ENCODE measurements at regions not wholly inside any gene's neighbourhood (a gene's known extent, or its start where the extent isn't known, plus 50 kb on each side); places are given as distances from the start of the nearest gene placed in this dataset.
"Not testable (repeated sequence)": the region's sequence is repeated elsewhere in the genome, so short reads cannot be mapped to it uniquely, and the experiment has no call there.

DNA sequence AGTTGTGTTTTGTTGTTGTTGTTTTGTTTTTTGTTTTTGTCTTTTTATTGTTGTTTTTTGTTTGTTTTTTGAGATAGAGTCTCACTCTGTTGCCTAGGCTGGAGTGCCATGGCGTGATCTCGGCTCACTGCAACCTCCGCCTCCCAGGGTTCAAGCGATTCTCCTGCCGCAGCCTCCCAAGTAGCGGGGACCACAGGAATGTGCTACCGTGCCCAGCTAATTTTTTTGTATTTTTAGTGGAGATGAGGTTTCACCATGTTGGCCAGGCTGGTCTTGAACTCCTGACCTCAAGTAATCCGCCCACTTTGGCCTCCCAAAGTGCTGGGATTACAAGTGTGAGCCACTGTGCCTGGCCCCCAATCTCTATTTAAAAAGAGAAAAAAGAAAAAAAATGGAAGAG is 109.0 kb upstream of the DAPK1 start:
- H3K4me3 Mint-ChIP-seq; H3K36me3 Mint-ChIP-seq (ENCODE audit: low read depth); H3K9me3 Mint-ChIP-seq (ENCODE audit: low read depth); intact Hi-C loops (cut with DNase I, micrococcal nuclease); POLR2A ChIA-PET; H3K4me1 Mint-ChIP-seq; ATAC-seq; H3K27ac Mint-ChIP-seq; DNase-seq: not testable (repeated sequence)
- H3K27me3 Mint-ChIP-seq, result peaks cover 12% of the 10 kb centered on the region
- CTCF ChIA-PET, result interaction anchor here (1.0 kb wide), 1 partner anchor 9 kb away, joined by 4 read pairs; no protein-coding TSS in a partner anchor

DNA sequence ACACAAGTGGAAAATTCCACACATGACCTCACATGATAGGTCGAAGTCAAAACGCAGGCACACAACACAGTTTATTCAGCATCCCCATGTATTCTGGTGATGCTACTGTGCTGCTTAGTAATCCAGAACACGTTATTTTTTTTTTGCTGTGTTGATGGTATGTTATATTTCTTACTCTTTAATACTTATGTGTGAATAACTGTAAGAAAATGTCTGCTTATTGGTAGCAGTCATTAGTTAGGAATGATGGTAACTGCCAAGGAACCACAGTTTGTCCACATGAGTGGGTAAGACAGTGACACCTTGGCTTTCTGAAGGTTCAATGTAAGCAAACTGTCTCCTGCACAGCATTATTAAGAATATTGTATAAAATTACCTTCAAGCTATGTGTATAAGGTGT is 107.7 kb upstream of the DAPK1 start:
- Mint-ChIP-seq H3K27me3 (peaks cover 12% of the 10 kb centered on the region), H3K9me3 (ENCODE audit: low read depth) (peaks cover 3% of the 10 kb centered on the region), H3K4me3 (no peak overlapping the region), H3K27ac (no peak overlapping the region), H3K4me1 (no peaks in the 10 kb centered on the region), H3K36me3 (ENCODE audit: low read depth) (no peaks in the 10 kb centered on the region)
- no peak for DNase-seq
- ChIA-PET POLR2A (no interaction called here), CTCF (interaction anchor here (1.0 kb wide), 1 partner anchor 10 kb away, joined by 4 read pairs; no protein-coding TSS in a partner anchor)
- intact Hi-C loops (cut with DNase I, micrococcal nuclease), result no loop called here
- no peak for ATAC-seq

DNA sequence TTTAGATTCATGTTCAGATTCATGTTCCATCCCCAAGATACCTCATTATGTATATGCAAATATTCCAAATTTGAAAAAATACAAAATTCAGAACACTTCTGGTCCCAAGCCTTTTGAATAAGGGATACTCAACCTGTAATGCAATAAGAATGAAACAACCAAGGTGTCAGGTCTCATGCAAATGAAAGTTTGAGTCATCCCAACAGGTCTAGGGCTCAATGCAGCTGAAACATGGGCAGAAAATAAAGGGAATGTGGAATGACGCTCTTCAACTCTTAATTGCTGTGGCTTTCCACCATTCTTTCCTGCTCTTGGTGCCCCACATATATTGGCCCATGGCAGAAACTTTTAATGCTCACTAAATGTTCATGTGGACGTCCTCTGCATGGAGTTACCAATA is 107.3 kb upstream of the DAPK1 start:
- no peak for ATAC-seq
- Mint-ChIP-seq H3K9me3 (ENCODE audit: low read depth) (peaks cover 3% of the 10 kb centered on the region), H3K27ac (no peak overlapping the region), H3K36me3 (ENCODE audit: low read depth) (no peaks in the 10 kb centered on the region), H3K4me3 (no peak overlapping the region), H3K4me1 (no peaks in the 10 kb centered on the region), H3K27me3 (peaks cover 17% of the 10 kb centered on the region)
- no peak for DNase-seq
- POLR2A ChIA-PET, result no interaction called here
- intact Hi-C loops (cut with DNase I, micrococcal nuclease), result no loop called here
- CTCF ChIA-PET, result no interaction called here

DNA sequence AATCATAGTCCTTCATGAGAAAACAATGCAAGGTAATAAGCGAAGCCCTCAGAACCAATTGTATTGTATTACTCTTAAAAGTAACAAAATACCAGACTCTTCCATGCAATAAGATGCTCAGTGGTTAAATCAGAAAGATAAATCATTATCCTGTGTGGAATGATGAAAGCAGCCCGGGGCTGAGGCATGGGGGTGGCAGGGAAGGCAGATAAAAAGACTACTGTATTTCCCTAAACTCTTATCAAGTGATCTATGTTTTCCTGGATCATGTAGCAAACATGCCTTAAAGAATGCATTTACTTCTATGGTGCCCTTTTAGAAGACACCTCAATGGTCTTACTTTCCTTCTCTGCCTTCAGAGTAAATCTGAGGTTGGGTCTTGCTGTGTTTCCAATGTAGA is 105.6 kb upstream of the DAPK1 start:
- POLR2A ChIA-PET, result no interaction called here
- no peak for ATAC-seq
- intact Hi-C loops (cut with DNase I, micrococcal nuclease), result no loop called here
- H3K4me3 Mint-ChIP-seq, result no peak overlapping the region
- H3K27ac Mint-ChIP-seq, result no peak overlapping the region
- H3K4me1 Mint-ChIP-seq, result no peaks in the 10 kb centered on the region
- no peaks in the 10 kb centered on the region for H3K36me3 Mint-ChIP-seq (ENCODE audit: low read depth)
- peaks cover 9% of the 10 kb centered on the region for H3K27me3 Mint-ChIP-seq
- DNase-seq, result no peak
- CTCF ChIA-PET, result no interaction called here
- H3K9me3 Mint-ChIP-seq (ENCODE audit: low read depth), result peaks cover 3% of the 10 kb centered on the region

DNA sequence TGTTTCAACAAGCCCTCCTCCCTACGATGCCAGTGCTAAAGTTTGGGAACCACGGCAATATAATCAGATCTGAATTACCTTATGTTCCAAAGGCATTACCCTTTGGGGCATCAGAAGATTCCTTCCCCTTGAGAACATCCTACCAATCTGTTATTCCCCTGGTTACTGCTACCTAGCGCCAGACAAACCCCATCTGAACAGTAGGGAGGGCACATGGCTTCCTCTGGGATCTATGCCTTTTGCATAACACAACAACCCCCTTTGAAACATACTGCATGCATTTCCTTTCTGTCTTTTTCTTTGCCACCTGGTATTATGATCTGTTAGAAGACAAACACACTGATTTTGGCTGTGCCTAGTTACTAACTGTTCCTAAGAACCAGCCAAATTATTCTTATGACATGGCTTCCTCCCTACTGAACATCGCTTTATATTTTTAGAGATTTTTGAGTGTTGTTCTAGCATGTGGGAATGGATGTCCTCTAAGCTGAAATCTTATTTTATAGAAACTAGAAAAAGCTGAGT is 103.9 kb upstream of the DAPK1 start:
- no peaks in the 10 kb centered on the region for H3K36me3 Mint-ChIP-seq (ENCODE audit: low read depth)
- peaks cover 3% of the 10 kb centered on the region for H3K9me3 Mint-ChIP-seq (ENCODE audit: low read depth)
- H3K27ac Mint-ChIP-seq, result no peak overlapping the region
- no peak for ATAC-seq
- CTCF ChIA-PET, result no interaction called here
- no peak overlapping the region for H3K4me3 Mint-ChIP-seq
- no peak for DNase-seq
- no peaks in the 10 kb centered on the region for H3K4me1 Mint-ChIP-seq
- intact Hi-C loops (cut with DNase I, micrococcal nuclease), result no loop called here
- POLR2A ChIA-PET, result no interaction called here
- peaks cover 8% of the 10 kb centered on the region for H3K27me3 Mint-ChIP-seq

DNA sequence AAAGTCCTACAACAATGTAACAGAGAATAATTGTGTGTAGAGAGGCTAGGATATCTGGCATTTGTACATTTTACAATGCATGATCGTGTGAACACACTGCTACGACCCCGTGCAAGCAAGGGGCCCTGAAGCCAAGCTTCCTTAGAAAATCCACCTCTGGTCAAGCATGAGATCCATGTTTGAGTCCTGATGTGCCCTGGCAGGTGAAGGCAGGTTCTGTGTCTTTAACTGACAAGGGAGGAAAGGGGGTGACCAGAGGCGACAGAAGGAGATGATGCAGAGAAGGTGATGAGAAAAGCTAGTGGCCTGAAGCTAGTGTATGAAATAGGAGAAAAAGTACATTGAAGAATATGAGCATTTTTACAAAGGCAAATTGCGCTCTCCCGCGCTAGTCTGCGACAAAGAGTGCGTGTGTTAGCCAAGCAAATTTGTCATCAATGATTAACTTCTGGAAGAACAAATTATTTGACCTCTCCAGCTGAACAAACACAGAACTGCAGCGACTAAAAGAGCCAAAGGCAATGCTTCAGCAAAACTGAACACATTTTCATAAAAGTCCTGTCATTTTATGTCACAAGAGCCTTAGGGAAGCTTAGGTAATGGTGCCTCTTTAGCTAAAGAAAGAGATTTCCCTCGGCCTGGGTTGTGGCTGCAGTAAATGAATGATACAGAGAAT is 101.7 kb upstream of the DAPK1 start:
- H3K9me3 Mint-ChIP-seq (ENCODE audit: low read depth), result peaks cover 3% of the 10 kb centered on the region
- no peak overlapping the region for H3K4me3 Mint-ChIP-seq
- ATAC-seq (no peak), DNase-seq (no peak)
- H3K27ac Mint-ChIP-seq, result no peak overlapping the region
- intact Hi-C loops (cut with DNase I, micrococcal nuclease), result no loop called here
- H3K36me3 Mint-ChIP-seq (ENCODE audit: low read depth), result no peaks in the 10 kb centered on the region
- ChIA-PET CTCF (interaction anchor here (0.6 kb wide), 2 partner anchors 19 to 255 kb away, joined by 4 read pairs; no protein-coding TSS in a partner anchor), POLR2A (no interaction called here)
- peaks cover 5% of the 10 kb centered on the region for H3K27me3 Mint-ChIP-seq
- H3K4me1 Mint-ChIP-seq, result no peaks in the 10 kb centered on the region

DNA sequence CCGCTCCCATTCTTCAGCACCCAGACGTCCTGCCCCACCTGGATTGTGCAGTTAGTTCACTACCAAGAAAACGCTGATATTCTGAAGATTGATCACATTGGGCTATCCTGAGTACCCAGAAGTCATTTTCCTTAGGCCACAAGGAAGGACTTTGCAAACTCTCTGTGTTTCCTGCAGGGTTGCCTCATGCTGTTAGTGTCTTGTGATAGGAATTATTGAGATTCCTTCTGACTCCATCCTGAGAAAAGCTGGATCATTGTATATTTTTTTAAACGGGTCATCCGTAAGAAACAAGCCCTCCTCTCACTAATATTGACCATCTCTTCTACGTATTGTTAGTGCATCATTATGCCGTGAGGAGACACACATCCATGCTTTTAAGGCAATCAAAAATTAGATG is 96.0 kb upstream of the DAPK1 start:
- H3K4me3 Mint-ChIP-seq, result no peak overlapping the region
- H3K9me3 Mint-ChIP-seq (ENCODE audit: low read depth), result no peaks in the 10 kb centered on the region
- ChIA-PET CTCF (no interaction called here), POLR2A (no interaction called here)
- H3K27ac Mint-ChIP-seq, result no peak overlapping the region
- ATAC-seq, result no peak
- no peaks in the 10 kb centered on the region for H3K4me1 Mint-ChIP-seq
- no peaks in the 10 kb centered on the region for H3K36me3 Mint-ChIP-seq (ENCODE audit: low read depth)
- no peak for DNase-seq
- intact Hi-C loops (cut with DNase I, micrococcal nuclease), result no loop called here
- peaks cover 5% of the 10 kb centered on the region for H3K27me3 Mint-ChIP-seq

DNA sequence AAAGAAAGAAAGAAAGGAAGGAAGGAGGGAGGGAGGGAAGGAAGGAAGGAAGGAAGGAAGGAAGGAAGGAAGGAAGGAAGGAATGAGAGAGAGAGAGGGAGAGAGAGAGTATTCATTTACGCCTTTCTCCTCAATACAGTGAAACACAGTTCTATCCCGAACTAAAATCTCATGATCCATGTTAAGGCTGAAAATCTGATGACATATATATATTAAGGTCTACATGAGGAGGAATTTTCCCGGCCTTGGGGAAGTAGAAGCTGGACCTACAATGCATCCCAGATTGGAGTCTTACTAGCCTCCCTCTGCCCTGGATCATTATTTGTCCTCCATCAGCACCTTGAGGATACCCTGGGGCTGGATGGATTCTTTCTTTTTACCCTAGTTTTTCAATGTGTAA is 95.1 kb upstream of the DAPK1 start:
- Mint-ChIP-seq H3K4me3 (no peak overlapping the region), H3K9me3 (ENCODE audit: low read depth) (no peaks in the 10 kb centered on the region), H3K4me1 (no peaks in the 10 kb centered on the region), H3K27me3 (peaks cover 5% of the 10 kb centered on the region), H3K36me3 (ENCODE audit: low read depth) (no peaks in the 10 kb centered on the region), H3K27ac (no peak overlapping the region)
- no peak for ATAC-seq
- DNase-seq, result no peak
- intact Hi-C loops (cut with DNase I, micrococcal nuclease), result no loop called here
- CTCF ChIA-PET, result interaction anchor here (0.8 kb wide), 1 partner anchor 283 kb away, joined by 3 read pairs; no protein-coding TSS in a partner anchor
- POLR2A ChIA-PET, result no interaction called here

DNA sequence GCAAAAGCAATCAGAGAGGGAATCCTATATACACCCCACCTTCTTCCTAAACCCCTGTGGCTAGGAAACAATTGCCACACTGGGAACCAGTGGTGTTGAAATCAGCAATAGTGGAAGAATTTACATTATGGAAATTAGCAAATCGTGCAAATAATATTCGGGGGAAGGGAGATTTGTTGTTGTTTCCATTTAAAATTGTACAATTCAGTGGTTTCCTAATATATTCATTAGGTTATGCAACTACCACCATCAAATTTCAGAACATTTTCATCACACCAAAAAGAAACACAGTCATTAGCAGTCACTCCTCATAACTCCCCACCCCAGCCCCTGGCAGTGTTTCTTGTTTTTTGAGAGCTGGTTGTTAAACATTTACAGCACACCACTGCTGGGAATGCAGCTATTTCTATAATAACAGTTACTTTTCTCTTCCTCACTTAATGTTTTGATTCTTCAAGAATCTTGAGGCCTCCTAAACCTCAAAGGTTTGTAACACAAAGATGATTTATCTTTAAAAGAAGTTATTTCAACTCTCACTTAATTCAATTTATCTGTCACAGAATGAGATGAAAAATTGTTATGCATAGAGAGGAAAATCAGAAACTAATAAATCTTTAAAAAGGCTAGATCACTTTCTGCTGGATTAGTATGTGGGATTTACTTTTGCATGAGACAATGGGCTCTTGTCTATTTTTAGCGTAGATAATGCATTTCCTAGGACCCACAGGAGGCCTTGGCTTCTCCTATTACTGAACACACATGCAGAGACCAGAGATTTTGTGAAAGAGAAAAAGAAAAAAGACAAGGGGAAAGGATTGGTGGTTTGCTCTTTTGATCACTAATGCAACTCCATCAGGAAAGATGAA is 91.8 kb upstream of the DAPK1 start:
- CTCF ChIA-PET, result interaction anchor here (0.7 kb wide), 1 partner anchor 14 kb away, joined by 4 read pairs; no protein-coding TSS in a partner anchor
- no peaks in the 10 kb centered on the region for H3K36me3 Mint-ChIP-seq (ENCODE audit: low read depth)
- H3K27ac Mint-ChIP-seq, result no peak overlapping the region
- H3K27me3 Mint-ChIP-seq, result peaks cover 5% of the 10 kb centered on the region
- intact Hi-C loops (cut with DNase I, micrococcal nuclease), result no loop called here
- H3K4me3 Mint-ChIP-seq, result no peak overlapping the region
- ATAC-seq, result no peak
- H3K9me3 Mint-ChIP-seq (ENCODE audit: low read depth), result no peaks in the 10 kb centered on the region
- no peak for DNase-seq
- no peaks in the 10 kb centered on the region for H3K4me1 Mint-ChIP-seq
- POLR2A ChIA-PET, result no interaction called here

DNA sequence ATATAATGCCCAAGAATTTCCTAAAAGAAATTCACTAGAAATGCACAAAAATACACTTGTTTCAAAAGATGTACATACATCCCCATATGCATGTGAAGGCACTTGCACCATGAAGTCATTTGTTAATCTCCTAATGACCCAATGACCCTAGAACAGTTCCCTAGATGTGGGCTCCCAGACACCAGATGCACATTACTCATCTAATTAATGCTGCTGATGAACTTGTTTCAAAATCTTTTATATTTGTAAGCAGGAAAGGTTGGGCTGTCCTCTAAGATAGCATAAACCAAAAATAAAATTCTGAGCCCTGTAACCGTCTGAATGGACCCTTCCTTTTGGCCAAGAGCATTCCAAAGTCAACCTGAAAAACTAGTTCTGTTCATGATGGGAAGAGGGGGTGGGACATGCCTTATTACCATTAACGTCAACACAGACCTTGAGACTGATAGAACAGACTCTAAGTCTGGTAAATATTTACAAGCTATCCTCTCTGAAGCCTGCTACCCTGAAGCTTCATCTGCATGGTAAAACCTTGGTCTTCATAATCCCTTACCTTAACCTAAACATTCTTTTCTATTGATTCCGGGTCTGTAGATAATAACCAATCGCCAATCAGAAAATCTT is 91.0 kb upstream of the DAPK1 start:
- CTCF ChIA-PET, result no interaction called here
- no peak overlapping the region for H3K4me3 Mint-ChIP-seq
- DNase-seq (no peak), ATAC-seq (no peak)
- intact Hi-C loops (cut with DNase I, micrococcal nuclease), result no loop called here
- POLR2A ChIA-PET, result no interaction called here
- no peaks in the 10 kb centered on the region for H3K9me3 Mint-ChIP-seq (ENCODE audit: low read depth)
- H3K27ac Mint-ChIP-seq, result no peak overlapping the region
- no peaks in the 10 kb centered on the region for H3K4me1 Mint-ChIP-seq
- H3K36me3 Mint-ChIP-seq (ENCODE audit: low read depth), result no peaks in the 10 kb centered on the region
- H3K27me3 Mint-ChIP-seq, result peaks cover 5% of the 10 kb centered on the region

DNA sequence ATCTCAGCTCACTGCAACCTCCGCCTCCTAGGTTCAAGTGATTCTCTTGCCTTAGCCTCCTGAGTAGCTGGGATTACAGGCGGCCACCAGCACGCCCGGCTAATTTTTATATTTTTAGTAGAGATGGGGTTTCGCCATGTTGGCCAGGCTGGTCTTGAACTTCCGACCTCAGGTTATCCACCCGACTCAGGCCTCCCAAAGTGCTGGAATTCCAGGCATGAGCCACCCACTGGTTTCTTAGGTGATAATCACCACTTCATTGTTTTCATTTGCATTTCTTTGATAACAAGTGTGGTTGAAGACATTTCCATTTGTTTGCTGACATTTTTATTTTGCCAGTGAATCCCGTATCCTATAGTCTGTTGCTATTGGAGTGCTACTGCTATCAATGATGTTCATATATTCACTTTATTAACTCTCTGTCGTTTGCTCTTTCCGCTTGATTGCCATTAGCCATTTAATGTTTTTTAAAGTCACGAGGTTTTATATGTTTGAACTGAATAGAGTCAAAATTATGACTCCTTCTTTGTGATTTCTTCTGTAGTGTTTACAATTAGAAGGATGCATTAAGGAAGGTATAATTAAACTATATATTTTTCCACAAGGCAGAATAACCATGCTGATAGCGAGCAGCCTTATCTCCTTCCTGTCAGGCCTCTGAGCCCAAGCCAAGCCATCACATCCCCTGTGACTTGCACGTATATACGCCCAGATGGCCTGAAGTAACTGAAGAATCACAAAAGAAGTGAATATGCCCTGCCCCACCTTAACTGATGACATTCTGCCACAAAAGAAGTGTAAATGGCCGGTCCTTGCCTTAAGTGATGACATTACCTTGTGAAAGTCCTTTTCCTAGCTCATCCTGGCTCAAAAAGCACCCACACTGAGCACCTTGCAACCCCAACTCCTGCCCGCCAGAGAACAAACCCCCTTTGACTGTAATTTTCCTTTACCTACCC is 87.3 kb upstream of the DAPK1 start:
- not testable (repeated sequence) for H3K36me3 Mint-ChIP-seq (ENCODE audit: low read depth)

More for the DNA sequence above, 87.3 kb upstream of the DAPK1 start:
- intact Hi-C loops (cut with DNase I, micrococcal nuclease); H3K4me3 Mint-ChIP-seq; DNase-seq; ATAC-seq; H3K27ac Mint-ChIP-seq; H3K27me3 Mint-ChIP-seq; POLR2A ChIA-PET; H3K9me3 Mint-ChIP-seq (ENCODE audit: low read depth); CTCF ChIA-PET; H3K4me1 Mint-ChIP-seq: not testable (repeated sequence)

Data from activated CD4-positive, alpha-beta T cell treated with anti-CD3 and anti-CD28 coated beads for 36 hours (primary cell).